Lower lobe of right lung (tissue), 2 donors: ENCODE measurements at regions not wholly inside any gene's neighbourhood (a gene's known extent, or its start where the extent isn't known, plus 50 kb on each side); places are given as distances from the start of the nearest gene placed in this dataset.

Experiments
- ATAC-seq, 2 donors: fragments of 200-7000 bp; cut with Tn5 transposase; one replicate each; pipeline ENCODE4 v1.9.1; 2020 to 2022; ENCODE audit warnings: mild to moderate bottlenecking in 2 of 2, moderate library complexity in 2 of 2
- DNase-seq: peaks from one replicate; pipeline ENCODE4 v3.0.0-alpha.2; 2020
- H3K27ac ChIP-seq: fragments of 200-600 bp; one replicate; pipeline ENCODE4 v1.8.0; 2022
- H3K27me3 ChIP-seq: fragments of 200-600 bp; one replicate; pipeline ENCODE4 v1.8.0; 2022; ENCODE audit warnings: low read depth
- H3K36me3 ChIP-seq: fragments of 200-600 bp; one replicate; pipeline ENCODE4 v1.8.0; 2022; ENCODE audit warnings: mild to moderate bottlenecking
- H3K4me1 ChIP-seq: fragments of 200-600 bp; one replicate; pipeline ENCODE4 v1.8.0; 2022
- H3K4me3 ChIP-seq: fragments of 200-600 bp; one replicate; pipeline ENCODE4 v1.8.0; 2022; ENCODE audit warnings: mild to moderate bottlenecking
- H3K9me3 ChIP-seq: fragments of 200-600 bp; one replicate; pipeline ENCODE4 v1.8.0; 2022
- intact Hi-C: fragments of 100-400 bp; cut with DNase I; formaldehyde crosslinking; loops from one replicate; pipeline ENCODE4 v1.11.0; 2022
- TF ChIP-seq, protein P1 (sequence below): fragments of 200-600 bp; IDR thresholded peaks from one replicate; pipeline ENCODE4 v1.8.0; 2022; ENCODE audit warnings: antibody characterized with exemption, mild to moderate bottlenecking
- donor health status: DM: no; HTN: yes; CAD: no; lungs with severe emphysema.

DNA sequence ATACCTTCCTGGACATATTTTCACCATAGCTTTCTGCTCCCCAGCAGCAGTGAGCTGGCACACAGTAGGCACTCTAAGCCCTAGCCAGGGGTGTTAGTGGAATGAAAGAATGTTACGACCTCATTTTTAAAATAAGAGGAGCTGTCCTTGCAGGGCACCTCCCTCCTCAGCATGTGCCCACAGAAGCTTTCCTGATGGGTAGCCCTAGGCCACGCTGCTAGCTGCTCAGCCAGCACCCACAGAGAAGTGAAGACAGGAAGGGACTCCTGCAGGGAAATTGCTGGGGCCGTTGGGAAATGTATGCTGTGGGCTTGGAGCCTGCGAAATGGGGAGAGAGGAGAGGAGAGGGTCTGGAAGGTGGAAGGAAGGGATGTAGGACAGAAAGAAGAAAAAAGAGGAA, 87.3 kb upstream of the ANKRD34C start:
- ATAC-seq (no peak), DNase-seq (no peak)
- intact Hi-C loops, result no loop called here
- no peaks in the 10 kb centered on the region for H3K9me3 ChIP-seq
- H3K4me3 ChIP-seq, result no peak overlapping the region
- no peaks in the 10 kb centered on the region for H3K4me1 ChIP-seq
- TF ChIP-seq, protein P1, sequence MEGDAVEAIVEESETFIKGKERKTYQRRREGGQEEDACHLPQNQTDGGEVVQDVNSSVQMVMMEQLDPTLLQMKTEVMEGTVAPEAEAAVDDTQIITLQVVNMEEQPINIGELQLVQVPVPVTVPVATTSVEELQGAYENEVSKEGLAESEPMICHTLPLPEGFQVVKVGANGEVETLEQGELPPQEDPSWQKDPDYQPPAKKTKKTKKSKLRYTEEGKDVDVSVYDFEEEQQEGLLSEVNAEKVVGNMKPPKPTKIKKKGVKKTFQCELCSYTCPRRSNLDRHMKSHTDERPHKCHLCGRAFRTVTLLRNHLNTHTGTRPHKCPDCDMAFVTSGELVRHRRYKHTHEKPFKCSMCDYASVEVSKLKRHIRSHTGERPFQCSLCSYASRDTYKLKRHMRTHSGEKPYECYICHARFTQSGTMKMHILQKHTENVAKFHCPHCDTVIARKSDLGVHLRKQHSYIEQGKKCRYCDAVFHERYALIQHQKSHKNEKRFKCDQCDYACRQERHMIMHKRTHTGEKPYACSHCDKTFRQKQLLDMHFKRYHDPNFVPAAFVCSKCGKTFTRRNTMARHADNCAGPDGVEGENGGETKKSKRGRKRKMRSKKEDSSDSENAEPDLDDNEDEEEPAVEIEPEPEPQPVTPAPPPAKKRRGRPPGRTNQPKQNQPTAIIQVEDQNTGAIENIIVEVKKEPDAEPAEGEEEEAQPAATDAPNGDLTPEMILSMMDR, result no peak
- H3K27me3 ChIP-seq, result peaks cover 9% of the 10 kb centered on the region
- H3K36me3 ChIP-seq, result no peaks in the 10 kb centered on the region
- H3K27ac ChIP-seq, result no peak overlapping the region

DNA sequence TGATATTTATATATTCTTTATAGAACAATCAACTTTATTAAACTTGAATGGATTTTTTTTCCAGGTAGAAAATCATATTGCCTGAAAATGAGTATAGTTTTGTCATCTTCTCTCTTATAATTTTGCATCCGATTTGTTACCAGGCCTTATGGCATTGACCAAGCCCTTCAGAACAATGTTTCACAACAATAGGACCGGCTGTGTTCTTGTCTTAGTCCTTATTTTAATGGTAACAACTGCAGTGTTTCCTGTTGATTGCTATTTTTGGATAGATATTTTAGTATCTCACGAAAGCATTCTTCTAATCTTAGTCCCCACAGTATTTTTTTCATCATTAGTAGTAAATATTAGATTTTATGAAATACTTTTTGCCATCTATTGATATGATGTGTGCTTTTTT, 88.1 kb upstream of the ANKRD34C start:
- H3K27me3 ChIP-seq, result peaks cover 9% of the 10 kb centered on the region

DNA sequence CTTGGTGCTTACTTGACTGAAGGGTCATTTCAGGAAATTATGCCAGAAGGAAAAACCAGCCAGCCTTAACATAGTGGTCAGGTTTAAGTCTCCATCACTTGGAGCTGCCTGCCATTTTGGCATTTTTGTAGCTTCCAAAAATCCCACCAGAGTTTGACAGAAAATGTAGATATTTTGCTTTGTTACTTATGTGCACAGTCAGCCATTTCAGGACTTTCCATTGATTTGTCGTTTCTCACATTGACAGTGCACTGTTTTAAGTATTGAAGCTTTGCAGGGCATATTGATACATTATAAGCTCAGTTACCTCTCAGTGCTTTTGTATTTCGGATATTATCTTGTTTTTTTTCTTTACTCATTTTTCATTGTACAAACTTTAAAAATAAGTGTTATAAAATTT, 89.0 kb upstream of the ANKRD34C start:
- H3K27ac ChIP-seq, result no peak overlapping the region
- ATAC-seq, result no peak
- H3K4me3 ChIP-seq, result no peak overlapping the region
- TF ChIP-seq, protein P1, result no peak
- no peaks in the 10 kb centered on the region for H3K4me1 ChIP-seq
- H3K36me3 ChIP-seq, result no peaks in the 10 kb centered on the region
- intact Hi-C loops, result no loop called here
- peaks cover 9% of the 10 kb centered on the region for H3K27me3 ChIP-seq
- no peak for DNase-seq
- no peaks in the 10 kb centered on the region for H3K9me3 ChIP-seq

More for the DNA sequence above, 88.1 kb upstream of the ANKRD34C start:
- no peaks in the 10 kb centered on the region for H3K9me3 ChIP-seq
- intact Hi-C loops, result no loop called here
- TF ChIP-seq, protein P1, result no peak
- DNase-seq (no peak), ATAC-seq (no peak)
- H3K4me3 ChIP-seq, result no peak overlapping the region
- H3K27ac ChIP-seq, result no peak overlapping the region
- H3K4me1 ChIP-seq, result no peaks in the 10 kb centered on the region
- H3K36me3 ChIP-seq, result no peaks in the 10 kb centered on the region

GRCh38 chr15:79193103-79193502, 89.4 kb upstream of the ANKRD34C start:
- intact Hi-C loops, result no loop called here
- peaks cover 9% of the 10 kb centered on the region for H3K27me3 ChIP-seq
- H3K9me3 ChIP-seq, result no peaks in the 10 kb centered on the region
- DNase-seq (no peak), ATAC-seq (no peak)
- H3K4me3 ChIP-seq, result no peak overlapping the region
- no peaks in the 10 kb centered on the region for H3K36me3 ChIP-seq
- TF ChIP-seq, protein P1, result no peak
- H3K4me1 ChIP-seq, result no peaks in the 10 kb centered on the region
- H3K27ac ChIP-seq, result no peak overlapping the region

DNA sequence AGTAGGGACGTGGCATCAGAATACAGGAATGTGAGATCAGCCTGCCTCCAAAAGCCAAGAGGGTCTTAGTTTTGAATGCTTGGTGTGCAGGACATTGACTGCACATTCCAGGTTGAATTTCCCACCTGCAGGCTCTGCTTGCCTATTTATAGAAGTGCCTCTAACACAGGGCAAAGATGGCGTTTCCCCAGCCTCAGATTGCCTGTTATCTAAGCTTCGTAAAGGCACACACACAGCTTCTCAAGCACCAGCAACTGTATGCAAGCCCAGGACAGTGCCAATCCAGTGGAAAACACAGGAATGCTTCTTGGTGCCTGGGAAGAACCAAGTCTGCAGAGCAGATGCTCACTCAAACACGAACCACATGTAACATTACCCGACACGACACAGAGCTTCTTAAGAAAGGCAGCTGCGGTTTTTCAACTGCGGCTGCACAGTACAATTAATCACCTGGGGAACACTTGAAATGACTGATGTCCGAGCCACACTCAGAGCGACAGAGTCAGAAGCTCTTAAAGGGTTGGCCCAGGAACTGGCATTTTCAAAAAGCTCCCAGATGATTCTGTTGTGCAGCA, 90.0 kb upstream of the ANKRD34C start:
- TF ChIP-seq, protein P1, result no peak
- Histone ChIP-seq H3K4me3 (no peak overlapping the region), H3K36me3 (no peaks in the 10 kb centered on the region), H3K4me1 (no peaks in the 10 kb centered on the region), H3K27ac (no peak overlapping the region), H3K9me3 (no peaks in the 10 kb centered on the region), H3K27me3 (peaks cover 9% of the 10 kb centered on the region)
- no peak for ATAC-seq
- intact Hi-C loops, result no loop called here
- no peak for DNase-seq
